SK-N-SH (cell line): ENCODE measurements at regions not wholly inside any gene's neighbourhood (a gene's known extent, or its start where the extent isn't known, plus 50 kb on each side); places are given as distances from the start of the nearest gene placed in this dataset.

Experiments used
- CTCF ChIA-PET: fragments of 300-600, 350-600 bp; formaldehyde crosslinking; extraction: SDS; loops from one replicate; lab custom pipeline; 2021; lab: Yijun Ruan, JAX
- POLR2A ChIA-PET: fragments of 350-600 bp; sonication (Branson Sonifier 250); formaldehyde crosslinking; extraction: SDS; loops from one replicate; lab custom pipeline; 2020; ENCODE audit warnings: antibody characterized with exemption, inconsistent platforms; lab: Yijun Ruan, JAX
- DNase-seq: peaks from one replicate; pipeline ENCODE4 v3.0.0; 2012
- H2AFZ ChIP-seq: fragments of 200-600 bp; sonication (generic); 2 replicates; pipeline ENCODE4 v1.8.1; 2016; ENCODE audit warnings: antibody characterized with exemption, mild to moderate bottlenecking, low read depth
- H3F3A ChIP-seq: fragments of 200-600 bp; sonication (generic); replicated peaks from 2 replicates; pipeline ENCODE3; 2016; ENCODE audit warnings: antibody characterized with exemption, mild to moderate bottlenecking; ENCODE audit not compliant: insufficient read depth
- H3K27ac ChIP-seq, 2 experiments: fragments of 200-500 bp in 1 of 2; fragments of 200-600 bp in 1 of 2; sonication (Bioruptor generic) in 1 of 2; sonication (generic), shearing (Covaris generic) in 1 of 2; 2 replicates each; pipeline versions ENCODE4 v1.5.1 to v1.6.1; 2014 to 2016; ENCODE audit warnings: low read depth in 2 of 2, inconsistent platforms in 1 of 2, low read length in 1 of 2, mild to moderate bottlenecking in 1 of 2, mixed read lengths in 1 of 2
- H3K27me3 ChIP-seq: fragments of 200-600 bp; sonication (generic), shearing (Covaris generic); 2 replicates; pipeline ENCODE4 v1.6.1; 2016; ENCODE audit warnings: mixed run types; ENCODE audit not compliant: insufficient read depth
- H3K36me3 ChIP-seq, 2 experiments: fragments of 200-500 bp in 1 of 2; fragments of 200-600 bp in 1 of 2; sonication (Bioruptor generic) in 1 of 2; sonication (generic) in 1 of 2; replicated peaks in 1 of 2; 2 replicates each; pipeline versions ENCODE3 to v1.5.1; 2014 to 2016; ENCODE audit warnings: low read length in 1 of 2, mild to moderate bottlenecking in 1 of 2; ENCODE audit not compliant: insufficient read depth in 2 of 2, control insufficient read depth in 1 of 2
- H3K4me1 ChIP-seq, 2 experiments: fragments of 200-500 bp in 1 of 2; fragments of 200-600 bp in 1 of 2; sonication (Bioruptor generic) in 1 of 2; sonication (generic), shearing (Covaris generic) in 1 of 2; 2 replicates each; pipeline versions ENCODE4 v1.5.1 to v1.6.1; 2014 to 2016; ENCODE audit warnings: low read depth in 1 of 2, low read length in 1 of 2, mixed run types in 1 of 2; ENCODE audit not compliant: insufficient read depth in 2 of 2, control insufficient read depth in 1 of 2
- H3K4me2 ChIP-seq: fragments of 200-600 bp; sonication (generic), shearing (Covaris generic); 2 replicates; pipeline ENCODE4 v1.6.1; 2017; ENCODE audit warnings: mixed run types
- H3K4me3 ChIP-seq, 2 experiments: fragments of 200-500 bp in 1 of 2; fragments of 200-600 bp in 1 of 2; sonication (Bioruptor generic) in 1 of 2; sonication (generic), shearing (Covaris generic) in 1 of 2; 2 replicates each; pipeline versions ENCODE4 v1.5.1 to v1.8.1; 2014 to 2016; ENCODE audit warnings: low read depth in 2 of 2, inconsistent platforms in 1 of 2, low read length in 1 of 2, mild to moderate bottlenecking in 1 of 2, mixed read lengths in 1 of 2, moderate library complexity in 1 of 2
- H3K79me2 ChIP-seq: fragments of 200-600 bp; sonication (generic); 2 replicates; pipeline ENCODE4 v1.8.1; 2017; ENCODE audit warnings: mild to moderate bottlenecking; ENCODE audit not compliant: insufficient read depth
- H3K9ac ChIP-seq: fragments of 200-600 bp; sonication (generic); 2 replicates; pipeline ENCODE4 v1.6.1; 2017; ENCODE audit warnings: mixed run types
- H3K9me2 ChIP-seq: fragments of 200-600 bp; sonication (generic); 2 replicates; pipeline ENCODE4 v1.6.1; 2017; ENCODE audit warnings: mixed run types
- H3K9me3 ChIP-seq: fragments of 200-600 bp; sonication (generic); 2 replicates; pipeline ENCODE4 v1.6.1; 2017; ENCODE audit warnings: mixed run types, mild to moderate bottlenecking, moderate library complexity
- H4K20me1 ChIP-seq: fragments of 200-600 bp; sonication (generic); 2 replicates; pipeline ENCODE4 v1.6.1; 2017; ENCODE audit warnings: mild to moderate bottlenecking, mixed run types; ENCODE audit not compliant: insufficient read depth
- CHD2 ChIP-seq: fragments of 150-350 bp; IDR thresholded peaks from 2 replicates; pipeline ENCODE4 v1.6.1; 2018; ENCODE audit warnings: low read length; ENCODE audit not compliant: partially characterized antibody
- ELF1 ChIP-seq: IDR thresholded peaks from 2 replicates; pipeline ENCODE4 v1.4.0; 2012
- EZH2phosphoT487 ChIP-seq: fragments of 200-600 bp; sonication (generic); IDR thresholded peaks from 2 replicates; pipeline ENCODE4 v1.6.1; 2017; ENCODE audit warnings: low read depth, mixed run types, mild to moderate bottlenecking, antibody characterized with exemption, moderate library complexity, borderline replicate concordance
- FOSL2 ChIP-seq: IDR thresholded peaks from 2 replicates; pipeline ENCODE4 v1.4.0; 2012; ENCODE audit warnings: low read depth, mild to moderate bottlenecking, moderate library complexity, borderline replicate concordance
- FOXJ3 ChIP-seq: sonication (generic); formaldehyde crosslinking; IDR thresholded peaks from 2 replicates; pipeline ENCODE4 v1.5.1; 2020; ENCODE audit warnings: mild to moderate bottlenecking, missing genetic modification reagents
- FOXM1 ChIP-seq: IDR thresholded peaks from 2 replicates; pipeline ENCODE4 v1.4.0; 2012; ENCODE audit warnings: low read depth, mild to moderate bottlenecking
- GABPA ChIP-seq: IDR thresholded peaks from 2 replicates; pipeline ENCODE4 v1.4.0; 2012; ENCODE audit warnings: low read depth, mild to moderate bottlenecking
- JUND ChIP-seq: IDR thresholded peaks from 2 replicates; pipeline ENCODE4 v1.4.0; 2012
- NFIC ChIP-seq: IDR thresholded peaks from 2 replicates; pipeline ENCODE4 v1.4.0; 2012; ENCODE audit warnings: borderline replicate concordance
- NRF1 ChIP-seq: IDR thresholded peaks from 2 replicates; pipeline ENCODE4 v1.6.1; 2012; ENCODE audit warnings: low read depth, mild to moderate bottlenecking, low read length
- RAD21 ChIP-seq: IDR thresholded peaks from 2 replicates; pipeline ENCODE4 v1.6.1; 2012; ENCODE audit warnings: mild to moderate bottlenecking, low read length
- SIN3A ChIP-seq: IDR thresholded peaks from 2 replicates; pipeline ENCODE4 v1.6.1; 2012; ENCODE audit warnings: low read depth, mild to moderate bottlenecking, low read length, moderate library complexity, borderline replicate concordance
- SMC3 ChIP-seq: IDR thresholded peaks from 2 replicates; pipeline ENCODE4 v1.6.1; 2012; ENCODE audit warnings: low read depth, low read length, improper control_type of control experiment
- TAF1 ChIP-seq: IDR thresholded peaks from 2 replicates; pipeline ENCODE4 v1.6.1; 2012; ENCODE audit warnings: low read depth, mild to moderate bottlenecking, low read length, moderate library complexity, borderline replicate concordance
- TCF12 ChIP-seq: IDR thresholded peaks from 2 replicates; pipeline ENCODE4 v1.4.0; 2012
- YY1 ChIP-seq: IDR thresholded peaks from 2 replicates; pipeline ENCODE4 v1.4.0; 2012; ENCODE audit warnings: low read depth, mild to moderate bottlenecking
- WGBS: methylation state at CpG from one replicate; pipeline ENCODE4 v1.1.6; 2017; ENCODE audit warnings: low lambda C conversion rate; 5-methylcytosine and 5-hydroxymethylcytosine counted together
- TF ChIP-seq, protein P1 (sequence below): IDR thresholded peaks from 2 replicates; pipeline ENCODE4 v1.4.0; 2012; ENCODE audit warnings: low read depth, borderline replicate concordance
- TF ChIP-seq, protein P2 (sequence below): IDR thresholded peaks from 2 replicates; pipeline ENCODE4 v1.4.0; 2012; ENCODE audit warnings: low read depth, borderline replicate concordance
- TF ChIP-seq, protein P3 (sequence below): fragments of 200-600 bp; sonication (generic); IDR thresholded peaks from 2 replicates; pipeline ENCODE4 v1.6.1; 2017; ENCODE audit warnings: antibody characterized with exemption, mild to moderate bottlenecking, moderate library complexity
- TF ChIP-seq, protein P4 (sequence below): fragments of 150-350 bp; IDR thresholded peaks from 2 replicates; pipeline ENCODE4 v1.6.1; 2017; ENCODE audit warnings: antibody characterized with exemption, low read length, low read depth, borderline replicate concordance

DNA sequence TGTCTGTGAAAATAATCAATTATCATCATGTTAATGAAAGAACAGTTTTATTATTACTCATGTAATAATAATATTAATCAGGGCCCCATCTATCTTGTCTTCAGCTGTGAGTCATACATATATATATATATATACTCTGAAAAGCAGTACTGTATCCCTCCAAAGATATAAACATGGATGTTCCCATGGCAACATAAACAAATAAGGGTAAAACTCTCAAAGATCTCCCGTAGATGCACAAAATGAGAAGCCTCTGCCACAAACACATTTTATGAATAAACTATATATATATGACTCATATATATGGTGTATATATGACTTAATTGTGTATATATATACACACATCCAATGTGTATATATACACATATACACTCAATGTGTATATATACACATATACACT, 163.8 kb upstream of the ARHGEF26 start:
- no peaks in the 10 kb centered on the region for H3K79me2 ChIP-seq
- H3K9me2 ChIP-seq: no peaks in the 10 kb centered on the region
- no peak overlapping the region for H3K27ac ChIP-seq
- TF ChIP-seq TAF1 (no peak), TCF12 (no peak), FOSL2 (no peak), JUND (no peak), NFIC (no peak), SIN3A (no peak), YY1 (no peak), GABPA (no peak), CHD2 (no peak), NRF1 (no peak), RAD21 (no peak)
- TF ChIP-seq, protein P1, sequence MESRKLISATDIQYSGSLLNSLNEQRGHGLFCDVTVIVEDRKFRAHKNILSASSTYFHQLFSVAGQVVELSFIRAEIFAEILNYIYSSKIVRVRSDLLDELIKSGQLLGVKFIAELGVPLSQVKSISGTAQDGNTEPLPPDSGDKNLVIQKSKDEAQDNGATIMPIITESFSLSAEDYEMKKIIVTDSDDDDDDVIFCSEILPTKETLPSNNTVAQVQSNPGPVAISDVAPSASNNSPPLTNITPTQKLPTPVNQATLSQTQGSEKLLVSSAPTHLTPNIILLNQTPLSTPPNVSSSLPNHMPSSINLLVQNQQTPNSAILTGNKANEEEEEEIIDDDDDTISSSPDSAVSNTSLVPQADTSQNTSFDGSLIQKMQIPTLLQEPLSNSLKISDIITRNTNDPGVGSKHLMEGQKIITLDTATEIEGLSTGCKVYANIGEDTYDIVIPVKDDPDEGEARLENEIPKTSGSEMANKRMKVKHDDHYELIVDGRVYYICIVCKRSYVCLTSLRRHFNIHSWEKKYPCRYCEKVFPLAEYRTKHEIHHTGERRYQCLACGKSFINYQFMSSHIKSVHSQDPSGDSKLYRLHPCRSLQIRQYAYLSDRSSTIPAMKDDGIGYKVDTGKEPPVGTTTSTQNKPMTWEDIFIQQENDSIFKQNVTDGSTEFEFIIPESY: no peak
- TF ChIP-seq, protein P2, sequence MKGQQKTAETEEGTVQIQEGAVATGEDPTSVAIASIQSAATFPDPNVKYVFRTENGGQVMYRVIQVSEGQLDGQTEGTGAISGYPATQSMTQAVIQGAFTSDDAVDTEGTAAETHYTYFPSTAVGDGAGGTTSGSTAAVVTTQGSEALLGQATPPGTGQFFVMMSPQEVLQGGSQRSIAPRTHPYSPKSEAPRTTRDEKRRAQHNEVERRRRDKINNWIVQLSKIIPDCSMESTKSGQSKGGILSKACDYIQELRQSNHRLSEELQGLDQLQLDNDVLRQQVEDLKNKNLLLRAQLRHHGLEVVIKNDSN: no peak
- TF ChIP-seq, all 33 proteins: peak for 0
- Histone ChIP-seq H2AFZ (no peak overlapping the region), H4K20me1 (no peaks in the 10 kb centered on the region), H3K36me3 (no peaks in the 10 kb centered on the region), H3K4me2 (no peak overlapping the region), H3K4me3 (no peak overlapping the region), H3K27me3 (no peaks in the 10 kb centered on the region), H3F3A (no peaks in the 10 kb centered on the region), H3K9ac (no peak overlapping the region), H3K9me3 (no peaks in the 10 kb centered on the region), H3K4me1 (peaks cover 0 to 2% of the 10 kb centered on the region in 2 experiments; a peak in 2 of 4 replicates)
- DNase-seq: no peak
- ChIA-PET CTCF (interaction anchor here (1.9 kb wide), 1 partner anchor 13 kb away, joined by 5 read pairs; no protein-coding TSS in a partner anchor), POLR2A (no interaction called here)
- WGBS: 64% methylated on average over 1 of the region's 1 CpG

DNA sequence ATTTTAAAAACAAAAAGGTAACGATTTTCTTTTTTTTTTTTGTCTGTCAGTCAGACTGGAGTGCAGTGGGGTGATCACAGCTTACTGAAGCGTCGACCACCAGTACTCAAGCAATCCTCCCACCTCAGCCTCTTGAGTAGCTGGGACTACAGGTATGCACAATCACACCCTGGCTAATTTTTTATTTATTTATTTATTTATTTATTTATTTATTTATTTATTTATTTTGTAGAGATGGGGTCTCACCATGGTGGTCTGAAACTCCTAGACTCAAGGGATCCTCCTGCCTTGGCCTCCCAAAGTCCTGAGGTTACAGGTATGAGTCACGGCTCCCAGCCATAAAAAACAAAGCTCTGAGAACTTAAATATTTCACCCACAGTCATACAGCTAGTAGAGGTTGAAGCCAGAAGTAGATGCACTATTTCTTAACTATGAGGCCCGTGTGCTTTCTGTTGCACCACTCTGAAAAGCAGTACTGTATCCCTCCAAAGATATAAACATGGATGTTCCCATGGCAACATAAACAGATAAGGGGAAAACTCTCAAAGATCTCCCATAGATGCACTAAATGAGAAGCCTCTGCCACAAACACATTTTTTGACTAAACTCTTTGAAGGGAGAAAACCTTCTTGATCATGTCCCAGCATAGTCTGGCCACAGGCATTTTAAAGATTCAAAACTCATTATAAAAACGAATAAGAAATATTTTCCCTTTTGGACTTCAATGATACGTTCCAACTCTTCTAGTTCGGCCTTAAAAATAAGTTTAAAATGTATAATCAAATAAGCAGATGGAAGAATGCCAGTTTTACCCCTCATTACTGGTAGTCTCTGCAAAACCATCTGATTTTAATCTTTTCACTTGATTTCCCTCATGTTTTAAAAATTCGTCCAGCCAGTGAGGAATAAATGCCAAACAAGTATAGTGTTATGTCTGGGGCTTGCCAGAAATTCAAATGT, 162.3 kb upstream of the ARHGEF26 start:
- H3K4me1 ChIP-seq: peaks cover 0 to 2% of the 10 kb centered on the region in 2 experiments; a peak in 2 of 4 replicates
- H2AFZ ChIP-seq: no peak overlapping the region
- no peaks in the 10 kb centered on the region for H3F3A ChIP-seq
- no peaks in the 10 kb centered on the region for H3K9me3 ChIP-seq
- CTCF ChIA-PET: interaction anchor here (1.9 kb wide), 1 partner anchor 12 kb away, joined by 5 read pairs; no protein-coding TSS in a partner anchor
- H3K27me3 ChIP-seq: no peaks in the 10 kb centered on the region
- POLR2A ChIA-PET: no interaction called here
- no peak overlapping the region for H3K4me2 ChIP-seq
- no peaks in the 10 kb centered on the region for H3K79me2 ChIP-seq
- H4K20me1 ChIP-seq: no peaks in the 10 kb centered on the region
- H3K9me2 ChIP-seq: no peaks in the 10 kb centered on the region
- H3K27ac ChIP-seq: peak overlapping the region in 1 of 2 experiments; percentile 65; a peak in 2 of 4 replicates
- no peak overlapping the region for H3K4me3 ChIP-seq
- DNase-seq: peak; percentile 4
- WGBS: 32% methylated on average over 9 of the region's 9 CpGs
- H3K36me3 ChIP-seq: no peaks in the 10 kb centered on the region
- no peak overlapping the region for H3K9ac ChIP-seq
- TF ChIP-seq, protein P3, sequence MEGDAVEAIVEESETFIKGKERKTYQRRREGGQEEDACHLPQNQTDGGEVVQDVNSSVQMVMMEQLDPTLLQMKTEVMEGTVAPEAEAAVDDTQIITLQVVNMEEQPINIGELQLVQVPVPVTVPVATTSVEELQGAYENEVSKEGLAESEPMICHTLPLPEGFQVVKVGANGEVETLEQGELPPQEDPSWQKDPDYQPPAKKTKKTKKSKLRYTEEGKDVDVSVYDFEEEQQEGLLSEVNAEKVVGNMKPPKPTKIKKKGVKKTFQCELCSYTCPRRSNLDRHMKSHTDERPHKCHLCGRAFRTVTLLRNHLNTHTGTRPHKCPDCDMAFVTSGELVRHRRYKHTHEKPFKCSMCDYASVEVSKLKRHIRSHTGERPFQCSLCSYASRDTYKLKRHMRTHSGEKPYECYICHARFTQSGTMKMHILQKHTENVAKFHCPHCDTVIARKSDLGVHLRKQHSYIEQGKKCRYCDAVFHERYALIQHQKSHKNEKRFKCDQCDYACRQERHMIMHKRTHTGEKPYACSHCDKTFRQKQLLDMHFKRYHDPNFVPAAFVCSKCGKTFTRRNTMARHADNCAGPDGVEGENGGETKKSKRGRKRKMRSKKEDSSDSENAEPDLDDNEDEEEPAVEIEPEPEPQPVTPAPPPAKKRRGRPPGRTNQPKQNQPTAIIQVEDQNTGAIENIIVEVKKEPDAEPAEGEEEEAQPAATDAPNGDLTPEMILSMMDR: no peak
- TF ChIP-seq RAD21: no peak
- no peak for TF ChIP-seq GABPA
- TF ChIP-seq, protein P1: no peak
- TF ChIP-seq FOXM1: no peak
- TF ChIP-seq ELF1: no peak
- TF ChIP-seq, protein P4, sequence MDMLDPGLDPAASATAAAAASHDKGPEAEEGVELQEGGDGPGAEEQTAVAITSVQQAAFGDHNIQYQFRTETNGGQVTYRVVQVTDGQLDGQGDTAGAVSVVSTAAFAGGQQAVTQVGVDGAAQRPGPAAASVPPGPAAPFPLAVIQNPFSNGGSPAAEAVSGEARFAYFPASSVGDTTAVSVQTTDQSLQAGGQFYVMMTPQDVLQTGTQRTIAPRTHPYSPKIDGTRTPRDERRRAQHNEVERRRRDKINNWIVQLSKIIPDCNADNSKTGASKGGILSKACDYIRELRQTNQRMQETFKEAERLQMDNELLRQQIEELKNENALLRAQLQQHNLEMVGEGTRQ: no peak
- no peak for TF ChIP-seq FOXJ3 (CRISPR knock-in tag)
- TF ChIP-seq SMC3: no peak
- no peak for TF ChIP-seq EZH2phosphoT487
